ENCODE measurements at regions not wholly inside any gene's neighbourhood (a gene's known extent, or its start where the extent isn't known, plus 50 kb on each side); places are given as distances from the start of the nearest gene placed in this dataset.
"Not testable (repeated sequence)": the region's sequence is repeated elsewhere in the genome, so short reads cannot be mapped to it uniquely, and the experiment has no call there.

DNA sequence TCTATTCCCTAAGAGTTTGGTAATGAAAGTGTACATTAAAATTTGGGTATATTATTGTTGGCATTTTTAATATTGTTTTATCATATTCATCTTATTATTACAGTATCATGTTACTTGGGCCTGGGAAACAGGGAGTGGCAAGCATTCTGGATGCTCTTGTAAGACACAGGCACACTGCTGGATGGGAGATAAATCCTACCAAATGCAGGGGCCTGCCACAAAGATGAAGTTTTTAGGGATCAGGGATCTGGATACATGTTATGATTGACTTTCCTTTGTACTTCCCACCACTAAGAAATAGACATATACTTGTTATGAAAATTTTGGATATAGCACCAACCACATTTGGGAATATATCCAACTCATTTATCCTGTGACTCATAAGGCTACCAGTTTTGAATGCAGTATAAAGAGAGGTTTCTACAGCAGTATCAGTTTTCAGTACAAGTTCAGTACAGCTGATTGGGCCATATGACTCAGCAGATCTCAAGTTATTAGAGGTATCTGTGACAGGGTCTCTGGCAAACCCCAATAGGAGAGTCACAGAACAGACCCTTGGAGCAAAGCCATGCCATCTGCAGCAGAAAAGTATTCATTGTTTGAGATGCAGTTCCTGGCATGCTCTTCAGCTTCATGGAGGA lies 360.1 kb downstream of the DMAC1 start:
- DNase-seq = no peak
- no peaks in the 10 kb centered on the region for H3K36me3 ChIP-seq
- no peaks in the 10 kb centered on the region for H3K27me3 ChIP-seq (ENCODE audit: low read depth)
- no peaks in the 10 kb centered on the region for H3K4me1 ChIP-seq
- intact Hi-C loops (cut with micrococcal nuclease) = no loop called here
- H3K27ac ChIP-seq (replicated peaks) = no peak overlapping the region
- no peak for TF ChIP-seq CTCF (IDR thresholded peaks at IDR 0.05; ENCODE audit: borderline replicate concordance)
- no peaks in the 10 kb centered on the region for H3K9me3 ChIP-seq (replicated peaks)
- H3K4me3 ChIP-seq = no peak overlapping the region

- DNase-seq = no peak
- no peak for TF ChIP-seq CTCF (IDR thresholded peaks at IDR 0.05; ENCODE audit: borderline replicate concordance)
- Histone ChIP-seq H3K27ac (replicated peaks) (no peak overlapping the region), H3K4me3 (no peak overlapping the region), H3K27me3 (ENCODE audit: low read depth) (no peaks in the 10 kb centered on the region), H3K9me3 (replicated peaks) (peaks cover 18% of the 10 kb centered on the region), H3K4me1 (no peaks in the 10 kb centered on the region), H3K36me3 (no peaks in the 10 kb centered on the region)
- intact Hi-C loops (cut with micrococcal nuclease) = no loop called here
Measured at GRCh38 chr9:7436754-7437153, 362.8 kb downstream of the DMAC1 start.

DNA sequence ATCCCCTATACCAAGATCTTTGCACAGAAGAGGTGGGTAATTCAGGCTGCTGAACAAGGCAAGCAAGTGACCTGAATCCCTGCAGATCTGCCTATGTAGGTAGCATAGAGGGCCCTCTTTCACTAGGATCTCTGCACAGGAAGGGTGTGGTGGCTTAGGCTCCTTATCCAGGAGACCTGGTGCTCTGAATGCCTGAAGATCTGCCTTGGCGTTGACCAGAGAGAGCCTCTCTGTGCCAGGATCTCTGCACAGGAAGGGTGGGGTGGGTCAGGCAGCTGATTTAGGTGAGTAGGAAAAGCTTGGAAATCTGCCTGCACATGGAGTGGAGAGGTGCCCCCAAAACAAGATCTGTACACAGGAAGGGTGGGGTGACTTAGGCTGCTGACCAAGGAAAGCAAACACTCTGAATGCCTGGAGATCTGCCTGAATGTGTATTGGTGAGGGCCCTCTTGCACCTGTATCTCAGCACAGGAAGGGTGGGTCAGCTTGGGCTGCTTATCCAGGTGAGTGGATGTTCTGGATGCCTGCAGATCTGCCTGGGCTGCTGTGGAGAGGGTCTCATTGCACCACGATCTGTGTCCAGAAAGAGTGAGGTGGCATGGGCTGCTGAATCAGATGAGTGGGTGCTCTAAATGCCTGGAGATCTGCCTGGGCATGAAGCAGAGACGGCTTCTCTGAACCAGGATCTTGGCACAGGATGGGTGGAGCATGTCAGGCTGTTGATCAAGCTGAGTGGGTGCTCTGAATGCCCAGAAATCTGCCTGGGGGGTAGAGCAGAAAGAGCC lies 365.9 kb downstream of the DMAC1 start:
- TF ChIP-seq CTCF (IDR thresholded peaks at IDR 0.05; ENCODE audit: borderline replicate concordance) = no peak

DNA sequence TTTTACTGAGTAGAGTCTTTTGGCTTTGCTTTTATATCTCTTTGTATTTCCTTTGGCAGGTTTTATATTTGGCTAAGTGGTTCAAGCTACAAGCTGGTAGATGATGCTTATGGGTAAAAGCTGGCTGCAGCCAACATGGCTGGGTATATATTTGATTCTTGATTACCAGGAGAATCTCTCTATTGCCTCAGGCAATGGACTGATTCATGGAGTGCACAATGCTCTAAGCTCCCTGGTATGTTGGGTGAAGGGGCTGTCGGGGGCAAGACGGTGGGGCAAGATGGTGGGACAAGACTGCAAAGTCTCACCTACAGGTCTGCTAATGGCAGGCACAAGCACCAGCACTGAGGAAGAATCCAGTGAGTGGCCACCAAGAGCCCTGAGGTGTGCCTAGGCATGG lies 366.6 kb downstream of the DMAC1 start:
- H3K27me3 ChIP-seq (ENCODE audit: low read depth) = no peaks in the 10 kb centered on the region
- TF ChIP-seq CTCF (IDR thresholded peaks at IDR 0.05; ENCODE audit: borderline replicate concordance) = no peak

More for the DNA sequence above, 365.9 kb downstream of the DMAC1 start:
- Histone ChIP-seq H3K27ac (replicated peaks) (no peak overlapping the region), H3K27me3 (ENCODE audit: low read depth) (no peaks in the 10 kb centered on the region), H3K4me1 (no peaks in the 10 kb centered on the region), H3K4me3 (no peak overlapping the region), H3K9me3 (replicated peaks) (peaks cover 31% of the 10 kb centered on the region), H3K36me3 (no peaks in the 10 kb centered on the region)
- no peak for DNase-seq
- intact Hi-C loops (cut with micrococcal nuclease) = no loop called here

DNA sequence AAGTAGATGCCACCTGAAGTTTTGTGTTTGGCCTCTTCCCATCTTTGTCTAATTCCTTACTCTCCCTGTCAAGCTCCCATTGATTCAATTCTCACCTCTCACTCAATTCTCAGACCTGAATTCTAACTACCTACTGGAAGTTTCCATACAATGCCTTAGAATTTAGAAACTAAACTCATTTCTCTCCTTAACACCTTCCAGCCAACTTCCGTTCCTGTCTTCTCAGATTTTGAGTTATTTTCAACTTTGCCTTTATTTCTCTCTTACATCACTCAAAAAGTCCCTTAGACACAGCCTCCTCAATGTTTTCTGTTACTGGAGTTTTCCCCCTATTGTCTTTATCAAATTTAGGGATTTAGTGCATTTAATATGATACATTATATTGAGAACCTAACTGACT lies 382.2 kb downstream of the DMAC1 start:
- peaks cover 16% of the 10 kb centered on the region for H3K9me3 ChIP-seq (replicated peaks)
- H3K4me1 ChIP-seq; H3K27ac ChIP-seq (replicated peaks); H3K27me3 ChIP-seq (ENCODE audit: low read depth); DNase-seq; intact Hi-C loops (cut with micrococcal nuclease); H3K36me3 ChIP-seq; H3K4me3 ChIP-seq: not testable (repeated sequence)

More for the DNA sequence above, 366.6 kb downstream of the DMAC1 start:
- Histone ChIP-seq H3K4me3 (no peak overlapping the region), H3K4me1 (no peaks in the 10 kb centered on the region), H3K36me3 (no peaks in the 10 kb centered on the region), H3K27ac (replicated peaks) (no peak overlapping the region), H3K9me3 (replicated peaks) (peaks cover 37% of the 10 kb centered on the region)
- intact Hi-C loops (cut with micrococcal nuclease) = no loop called here
- no peak for DNase-seq

- TF ChIP-seq CTCF (IDR thresholded peaks at IDR 0.05; ENCODE audit: borderline replicate concordance) = no peak
- H3K4me3 ChIP-seq = no peak overlapping the region
- no peaks in the 10 kb centered on the region for H3K27me3 ChIP-seq (ENCODE audit: low read depth)
- H3K4me1 ChIP-seq = no peaks in the 10 kb centered on the region
- intact Hi-C loops (cut with micrococcal nuclease) = no loop called here
- H3K27ac ChIP-seq (replicated peaks) = no peak overlapping the region
- H3K36me3 ChIP-seq = no peaks in the 10 kb centered on the region
- no peak for DNase-seq
- H3K9me3 ChIP-seq (replicated peaks) = peaks cover 23% of the 10 kb centered on the region
Measured at GRCh38 chr9:7415836-7416235, 383.7 kb downstream of the DMAC1 start.

All from left ventricle myocardium inferior (tissue), 1 donor.